ENCODE measurements at regions not wholly inside any gene's neighbourhood (a gene's known extent, or its start where the extent isn't known, plus 50 kb on each side); places are given as distances from the start of the nearest gene placed in this dataset. TPM values are rescaled to one million over a fixed set of nuclear protein-coding genes. Genes with fewer than 3 reads are reported as not detected.

GRCh38 chr15:77682564-77682963 is 49.9 kb upstream of the LINGO1 start:
- H3K4me3 ChIP-seq: no peak overlapping the region
- no peaks in the 10 kb centered on the region for H3K36me3 ChIP-seq
- H3K9me3 ChIP-seq: peaks cover 0 to 12% (median 0%) of the 10 kb centered on the region in 4 donors
- no peak overlapping the region for H3K27ac ChIP-seq
- DNase-seq (ENCODE audit: low spot score in 2 of 2): no peak
- WGBS, 2 donors: 43 to 48% methylated on average over 9 of the region's 9 CpGs
- H3K27me3 ChIP-seq: peaks cover 0 to 17% of the 10 kb centered on the region in 2 donors
- no peak for TF ChIP-seq EP300 (IDR thresholded peaks at IDR 0.05)
- TF ChIP-seq POLR2A (IDR thresholded peaks at IDR 0.05): no peak
- no peak for TF ChIP-seq CTCF (IDR thresholded peaks at IDR 0.05)
- H3K4me1 ChIP-seq: no peaks in the 10 kb centered on the region

Small RNA genes in the stretch of these regions (small RNA-seq; reads per million reads assigned to genes)
- not detected for gene RN7SL214P

Measured in tibial nerve (tissue), 4 donors.